ENCODE measurements at regions not wholly inside any gene's neighbourhood (a gene's known extent, or its start where the extent isn't known, plus 50 kb on each side); places are given as distances from the start of the nearest gene placed in this dataset.

- H3K4me1 Mint-ChIP-seq = peaks cover 5% of the 10 kb centered on the region
- H3K27me3 Mint-ChIP-seq (ENCODE audit: insufficient read depth) = peaks cover 8% of the 10 kb centered on the region
- no peak for DNase-seq
- Histone ChIP-seq H3K4me1 (ENCODE audit: control insufficient read depth, insufficient read depth, low read length) (no peaks in the 10 kb centered on the region), H3K36me3 (ENCODE audit: control insufficient read depth, insufficient read depth, low read length) (no peaks in the 10 kb centered on the region), H3K4me3 (ENCODE audit: low read length) (no peak overlapping the region), H3K27me3 (ENCODE audit: control insufficient read depth, insufficient read depth, low read length, poor library complexity, severe bottlenecking) (no peaks in the 10 kb centered on the region), H3K9ac (ENCODE audit: extremely low read depth, low read length, poor library complexity, severe bottlenecking) (no peak overlapping the region), H3K9me3 (ENCODE audit: control insufficient read depth, low read length) (peaks cover 10% of the 10 kb centered on the region), H3K27ac (ENCODE audit: low read depth, low read length) (no peak overlapping the region)
- WGBS, 2 experiments (ENCODE audit: insufficient coverage in 1 of 2, insufficient read length in 1 of 2) = 93 to 96% methylated on average over 2 to 3 of the region's 4 CpGs
- TF ChIP-seq, protein P1, sequence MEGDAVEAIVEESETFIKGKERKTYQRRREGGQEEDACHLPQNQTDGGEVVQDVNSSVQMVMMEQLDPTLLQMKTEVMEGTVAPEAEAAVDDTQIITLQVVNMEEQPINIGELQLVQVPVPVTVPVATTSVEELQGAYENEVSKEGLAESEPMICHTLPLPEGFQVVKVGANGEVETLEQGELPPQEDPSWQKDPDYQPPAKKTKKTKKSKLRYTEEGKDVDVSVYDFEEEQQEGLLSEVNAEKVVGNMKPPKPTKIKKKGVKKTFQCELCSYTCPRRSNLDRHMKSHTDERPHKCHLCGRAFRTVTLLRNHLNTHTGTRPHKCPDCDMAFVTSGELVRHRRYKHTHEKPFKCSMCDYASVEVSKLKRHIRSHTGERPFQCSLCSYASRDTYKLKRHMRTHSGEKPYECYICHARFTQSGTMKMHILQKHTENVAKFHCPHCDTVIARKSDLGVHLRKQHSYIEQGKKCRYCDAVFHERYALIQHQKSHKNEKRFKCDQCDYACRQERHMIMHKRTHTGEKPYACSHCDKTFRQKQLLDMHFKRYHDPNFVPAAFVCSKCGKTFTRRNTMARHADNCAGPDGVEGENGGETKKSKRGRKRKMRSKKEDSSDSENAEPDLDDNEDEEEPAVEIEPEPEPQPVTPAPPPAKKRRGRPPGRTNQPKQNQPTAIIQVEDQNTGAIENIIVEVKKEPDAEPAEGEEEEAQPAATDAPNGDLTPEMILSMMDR (conservative IDR thresholded peaks at IDR 0.05) = no peak
- peaks cover 7% of the 10 kb centered on the region for H3K9me3 Mint-ChIP-seq
- H3K27ac Mint-ChIP-seq = no peak overlapping the region
- peaks cover 2% of the 10 kb centered on the region for H3K36me3 Mint-ChIP-seq (ENCODE audit: low read depth)
- no peak overlapping the region for H3K4me3 Mint-ChIP-seq
Measured at GRCh38 chr18:9019135-9019534, 83.4 kb upstream of the NDUFV2 start.

DNA sequence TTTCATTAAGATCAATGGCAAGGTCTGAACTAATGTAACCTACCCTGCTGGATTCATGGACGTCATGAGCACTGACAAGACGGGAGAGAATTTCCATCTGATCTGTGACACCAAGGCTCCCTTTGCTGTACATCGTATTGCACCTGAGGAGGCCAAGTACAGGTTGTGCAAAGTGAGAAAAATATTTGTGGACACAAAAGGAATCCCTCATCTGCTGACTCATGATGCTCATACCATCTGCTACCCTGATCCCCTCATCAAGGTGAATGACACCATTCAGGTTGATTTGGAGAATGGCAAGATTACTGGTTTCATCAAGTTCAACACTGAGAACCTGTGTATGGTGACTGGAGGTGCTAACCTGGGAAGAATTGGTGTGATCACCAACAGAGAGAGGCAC, 82.3 kb upstream of the NDUFV2 start:
- Histone ChIP-seq H3K9ac (ENCODE audit: extremely low read depth, low read length, poor library complexity, severe bottlenecking) (no peak overlapping the region), H3K4me3 (ENCODE audit: low read length) (no peak overlapping the region), H3K27me3 (ENCODE audit: control insufficient read depth, insufficient read depth, low read length, poor library complexity, severe bottlenecking) (no peaks in the 10 kb centered on the region), H3K27ac (ENCODE audit: low read depth, low read length) (no peak overlapping the region), H3K36me3 (ENCODE audit: control insufficient read depth, insufficient read depth, low read length) (no peaks in the 10 kb centered on the region), H3K9me3 (ENCODE audit: control insufficient read depth, low read length) (peaks cover 10% of the 10 kb centered on the region), H3K4me1 (ENCODE audit: control insufficient read depth, insufficient read depth, low read length) (no peaks in the 10 kb centered on the region)
- Mint-ChIP-seq H3K4me1 (peaks cover 5% of the 10 kb centered on the region), H3K27me3 (ENCODE audit: insufficient read depth) (peaks cover 8% of the 10 kb centered on the region), H3K27ac (no peak overlapping the region), H3K4me3 (no peak overlapping the region), H3K9me3 (peaks cover 7% of the 10 kb centered on the region), H3K36me3 (ENCODE audit: low read depth) (peaks cover 2% of the 10 kb centered on the region)
- WGBS, 2 experiments (ENCODE audit: insufficient coverage in 1 of 2, insufficient read length in 1 of 2) = 92 to 100% methylated on average over 3 of the region's 3 CpGs
- no peak for DNase-seq
- TF ChIP-seq, protein P1 (conservative IDR thresholded peaks at IDR 0.05) = no peak

GRCh38 chr18:9021458-9021857, 81.0 kb upstream of the NDUFV2 start:
- no peak overlapping the region for H3K4me3 Mint-ChIP-seq
- no peak overlapping the region for H3K9ac ChIP-seq (ENCODE audit: extremely low read depth, low read length, poor library complexity, severe bottlenecking)
- peaks cover 10% of the 10 kb centered on the region for H3K9me3 ChIP-seq (ENCODE audit: control insufficient read depth, low read length)
- no peaks in the 10 kb centered on the region for H3K27me3 ChIP-seq (ENCODE audit: control insufficient read depth, insufficient read depth, low read length, poor library complexity, severe bottlenecking)
- WGBS, 2 experiments (ENCODE audit: insufficient coverage in 1 of 2, insufficient read length in 1 of 2) = 80% methylated on average over 1 of the region's 3 CpGs; no CpG with 5 or more reads in 1 of the 2 experiments
- H3K36me3 ChIP-seq (ENCODE audit: control insufficient read depth, insufficient read depth, low read length) = no peaks in the 10 kb centered on the region
- peaks cover 2% of the 10 kb centered on the region for H3K36me3 Mint-ChIP-seq (ENCODE audit: low read depth)
- no peak for DNase-seq
- no peak overlapping the region for H3K4me3 ChIP-seq (ENCODE audit: low read length)
- no peak overlapping the region for H3K27ac ChIP-seq (ENCODE audit: low read depth, low read length)
- TF ChIP-seq, protein P1 (conservative IDR thresholded peaks at IDR 0.05) = no peak
- no peak overlapping the region for H3K27ac Mint-ChIP-seq
- peaks cover 7% of the 10 kb centered on the region for H3K9me3 Mint-ChIP-seq
- H3K4me1 Mint-ChIP-seq = peaks cover 5% of the 10 kb centered on the region
- H3K4me1 ChIP-seq (ENCODE audit: control insufficient read depth, insufficient read depth, low read length) = no peaks in the 10 kb centered on the region
- H3K27me3 Mint-ChIP-seq (ENCODE audit: insufficient read depth) = peaks cover 8% of the 10 kb centered on the region

Data from endodermal cell (in vitro differentiated cells).